ENCODE measurements at regions not wholly inside any gene's neighbourhood (a gene's known extent, or its start where the extent isn't known, plus 50 kb on each side); places are given as distances from the start of the nearest gene placed in this dataset.
"Not testable (repeated sequence)": the region's sequence is repeated elsewhere in the genome, so short reads cannot be mapped to it uniquely, and the experiment has no call there.

GRCh38 chr2:64880193-64880951, 108.8 kb upstream of the SLC1A4 start:
- no peak for TF ChIP-seq CTCF (conservative IDR thresholded peaks at IDR 0.05; ENCODE audit: low read depth, low read length)
- H3K4me3 ChIP-seq (ENCODE audit: low read depth, low read length), result no peak overlapping the region
- DNase-seq (ENCODE audit: low read depth), result no peak

- TF ChIP-seq CTCF (conservative IDR thresholded peaks at IDR 0.05; ENCODE audit: low read depth, low read length), result no peak
- no peak for DNase-seq (ENCODE audit: low read depth)
- no peak overlapping the region for H3K4me3 ChIP-seq (ENCODE audit: low read depth, low read length)
These were observed 108.1 kb upstream of the SLC1A4 start for GRCh38 chr2:64881037-64881492.

- TF ChIP-seq CTCF (conservative IDR thresholded peaks at IDR 0.05; ENCODE audit: low read depth, low read length), result no peak
- H3K4me3 ChIP-seq (ENCODE audit: low read depth, low read length), result no peak overlapping the region
- no peak for DNase-seq (ENCODE audit: low read depth)
These were observed 101.6 kb upstream of the SLC1A4 start for GRCh38 chr2:64887565-64887964.

- peak; percentile 39 for DNase-seq (ENCODE audit: low read depth)
- peak; percentile 75 for TF ChIP-seq CTCF (conservative IDR thresholded peaks at IDR 0.05; ENCODE audit: low read depth, low read length)
- no peak overlapping the region for H3K4me3 ChIP-seq (ENCODE audit: low read depth, low read length)
These were observed 100.4 kb upstream of the SLC1A4 start for GRCh38 chr2:64888591-64889309.

GRCh38 chr2:64889803-64890202, 99.4 kb upstream of the SLC1A4 start:
- TF ChIP-seq CTCF (conservative IDR thresholded peaks at IDR 0.05; ENCODE audit: low read depth, low read length), result no peak
- DNase-seq (ENCODE audit: low read depth), result no peak
- no peak overlapping the region for H3K4me3 ChIP-seq (ENCODE audit: low read depth, low read length)

GRCh38 chr2:64896572-64896971, 92.6 kb upstream of the SLC1A4 start:
- H3K4me3 ChIP-seq (ENCODE audit: low read depth, low read length); DNase-seq (ENCODE audit: low read depth): not testable (repeated sequence)

GRCh38 chr2:64899081-64899865, 89.9 kb upstream of the SLC1A4 start:
- TF ChIP-seq CTCF (conservative IDR thresholded peaks at IDR 0.05; ENCODE audit: low read depth, low read length), result no peak
- DNase-seq (ENCODE audit: low read depth), result no peak
- H3K4me3 ChIP-seq (ENCODE audit: low read depth, low read length), result no peak overlapping the region

- H3K4me3 ChIP-seq (ENCODE audit: low read depth, low read length); DNase-seq (ENCODE audit: low read depth): not testable (repeated sequence)
These were observed 89.3 kb upstream of the SLC1A4 start for GRCh38 chr2:64899876-64900275.

Measured in epithelial cell of proximal tubule (primary cell).